ENCODE measurements at regions not wholly inside any gene's neighbourhood (a gene's known extent, or its start where the extent isn't known, plus 50 kb on each side); places are given as distances from the start of the nearest gene placed in this dataset.

DNA sequence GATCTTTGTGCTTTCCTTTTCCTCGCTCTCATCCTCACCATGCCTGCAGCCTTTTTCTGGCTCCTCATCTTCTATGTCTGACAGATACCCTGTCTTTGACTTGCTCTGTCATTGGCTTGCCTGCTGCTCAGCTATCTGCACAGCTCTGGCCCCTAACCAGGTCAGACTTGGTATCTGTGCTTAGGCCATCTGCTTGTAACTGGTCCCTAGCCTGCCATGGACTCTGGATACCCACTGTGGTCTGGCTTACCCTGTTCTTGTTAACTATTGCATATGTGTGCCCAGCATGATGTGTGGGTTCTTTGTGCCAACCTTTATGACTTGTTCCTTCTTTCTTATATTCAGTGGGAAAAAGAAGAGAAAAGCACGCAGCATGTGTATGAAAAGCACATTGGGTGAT lies 109.7 kb upstream of the ROPN1 start:
- Mint-ChIP-seq H3K4me1 (ENCODE audit: low read depth, unreplicated experiment) (no peaks in the 10 kb centered on the region), H3K27ac (ENCODE audit: unreplicated experiment) (no peak overlapping the region), H3K27me3 (ENCODE audit: insufficient read depth, unreplicated experiment) (peaks cover 14% of the 10 kb centered on the region), H3K36me3 (ENCODE audit: insufficient read depth, unreplicated experiment) (no peaks in the 10 kb centered on the region), H3K9me3 (ENCODE audit: unreplicated experiment) (no peaks in the 10 kb centered on the region), H3K4me3 (ENCODE audit: unreplicated experiment) (no peak overlapping the region)
- Histone ChIP-seq H3K36me3 (ENCODE audit: control insufficient read depth, insufficient read depth, low read length) (no peaks in the 10 kb centered on the region), H3K27me3 (replicated peaks; ENCODE audit: control insufficient read depth, insufficient read depth, low read length) (no peaks in the 10 kb centered on the region), H3K4me1 (no peaks in the 10 kb centered on the region), H3K9me3 (no peaks in the 10 kb centered on the region), H3K4me3 (ENCODE audit: low read depth, low read length) (no peak overlapping the region)
- ChIA-PET CTCF (no interaction called here), POLR2A (no interaction called here)
- no peak for DNase-seq
- TF ChIP-seq, protein P1, sequence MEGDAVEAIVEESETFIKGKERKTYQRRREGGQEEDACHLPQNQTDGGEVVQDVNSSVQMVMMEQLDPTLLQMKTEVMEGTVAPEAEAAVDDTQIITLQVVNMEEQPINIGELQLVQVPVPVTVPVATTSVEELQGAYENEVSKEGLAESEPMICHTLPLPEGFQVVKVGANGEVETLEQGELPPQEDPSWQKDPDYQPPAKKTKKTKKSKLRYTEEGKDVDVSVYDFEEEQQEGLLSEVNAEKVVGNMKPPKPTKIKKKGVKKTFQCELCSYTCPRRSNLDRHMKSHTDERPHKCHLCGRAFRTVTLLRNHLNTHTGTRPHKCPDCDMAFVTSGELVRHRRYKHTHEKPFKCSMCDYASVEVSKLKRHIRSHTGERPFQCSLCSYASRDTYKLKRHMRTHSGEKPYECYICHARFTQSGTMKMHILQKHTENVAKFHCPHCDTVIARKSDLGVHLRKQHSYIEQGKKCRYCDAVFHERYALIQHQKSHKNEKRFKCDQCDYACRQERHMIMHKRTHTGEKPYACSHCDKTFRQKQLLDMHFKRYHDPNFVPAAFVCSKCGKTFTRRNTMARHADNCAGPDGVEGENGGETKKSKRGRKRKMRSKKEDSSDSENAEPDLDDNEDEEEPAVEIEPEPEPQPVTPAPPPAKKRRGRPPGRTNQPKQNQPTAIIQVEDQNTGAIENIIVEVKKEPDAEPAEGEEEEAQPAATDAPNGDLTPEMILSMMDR (IDR thresholded peaks at IDR 0.05; ENCODE audit: insufficient read depth in 1 of 2, low read depth in 1 of 2, low read length in 1 of 2, severe bottlenecking in 1 of 2, unreplicated experiment in 1 of 2): no peak
- intact Hi-C loops (cut with micrococcal nuclease; ENCODE audit: unreplicated experiment): no loop called here
- no TSS peak for BruUV-seq (replicated peaks)

DNA sequence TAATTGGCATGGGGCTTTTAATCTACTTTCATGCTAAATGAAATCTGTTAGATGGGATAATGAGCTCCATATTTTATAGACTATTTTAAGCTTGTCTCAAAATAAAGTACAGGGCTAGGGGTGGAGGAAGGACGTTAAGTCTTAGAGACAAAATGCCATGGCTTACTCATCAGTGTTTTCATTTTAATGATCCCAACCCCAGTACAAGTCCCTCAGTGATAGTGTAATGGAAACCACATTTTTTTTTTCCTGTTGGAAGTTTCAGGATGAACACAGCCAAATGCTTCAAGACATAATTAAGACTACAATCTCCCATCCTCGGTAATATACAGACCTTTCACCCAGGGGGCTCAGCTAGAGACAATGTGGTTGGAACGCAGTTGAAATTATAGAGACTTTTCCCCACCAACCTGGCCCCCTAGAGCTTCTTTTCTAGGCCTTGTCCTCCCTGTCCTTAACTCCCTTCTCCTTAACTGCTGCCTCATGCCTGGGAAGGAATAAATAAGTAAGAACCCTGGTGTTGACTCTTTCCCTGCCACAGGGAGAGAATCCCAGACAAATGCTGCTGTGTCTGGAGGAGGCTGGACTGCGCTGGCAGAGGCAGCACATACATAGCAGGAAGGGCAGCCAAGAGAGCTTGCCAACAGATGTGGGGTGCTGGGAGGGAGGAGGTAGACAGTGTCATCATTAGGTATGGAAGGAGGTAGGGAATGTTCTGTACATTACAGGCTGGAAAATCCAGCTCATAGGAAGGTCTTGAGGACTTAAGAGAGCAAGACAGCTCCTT lies 115.4 kb upstream of the ROPN1 start:
- intact Hi-C loops (cut with micrococcal nuclease; ENCODE audit: unreplicated experiment): no loop called here
- Histone ChIP-seq H3K9me3 (no peaks in the 10 kb centered on the region), H3K4me3 (ENCODE audit: low read depth, low read length) (no peak overlapping the region), H3K4me1 (no peaks in the 10 kb centered on the region), H3K36me3 (ENCODE audit: control insufficient read depth, insufficient read depth, low read length) (no peaks in the 10 kb centered on the region), H3K27me3 (replicated peaks; ENCODE audit: control insufficient read depth, insufficient read depth, low read length) (no peaks in the 10 kb centered on the region)
- no peak overlapping the region for H3K27ac Mint-ChIP-seq (ENCODE audit: unreplicated experiment)
- DNase-seq: no peak
- H3K27me3 Mint-ChIP-seq (ENCODE audit: insufficient read depth, unreplicated experiment): no peaks in the 10 kb centered on the region
- ChIA-PET POLR2A (no interaction called here), CTCF (no interaction called here)
- H3K4me3 Mint-ChIP-seq (ENCODE audit: unreplicated experiment): no peak overlapping the region
- no TSS peak for BruUV-seq (replicated peaks)
- TF ChIP-seq, protein P1 (IDR thresholded peaks at IDR 0.05; ENCODE audit: insufficient read depth in 1 of 2, low read depth in 1 of 2, low read length in 1 of 2, severe bottlenecking in 1 of 2, unreplicated experiment in 1 of 2): no peak
- no peaks in the 10 kb centered on the region for H3K9me3 Mint-ChIP-seq (ENCODE audit: unreplicated experiment)
- no peaks in the 10 kb centered on the region for H3K4me1 Mint-ChIP-seq (ENCODE audit: low read depth, unreplicated experiment)
- H3K36me3 Mint-ChIP-seq (ENCODE audit: insufficient read depth, unreplicated experiment): no peaks in the 10 kb centered on the region

DNA sequence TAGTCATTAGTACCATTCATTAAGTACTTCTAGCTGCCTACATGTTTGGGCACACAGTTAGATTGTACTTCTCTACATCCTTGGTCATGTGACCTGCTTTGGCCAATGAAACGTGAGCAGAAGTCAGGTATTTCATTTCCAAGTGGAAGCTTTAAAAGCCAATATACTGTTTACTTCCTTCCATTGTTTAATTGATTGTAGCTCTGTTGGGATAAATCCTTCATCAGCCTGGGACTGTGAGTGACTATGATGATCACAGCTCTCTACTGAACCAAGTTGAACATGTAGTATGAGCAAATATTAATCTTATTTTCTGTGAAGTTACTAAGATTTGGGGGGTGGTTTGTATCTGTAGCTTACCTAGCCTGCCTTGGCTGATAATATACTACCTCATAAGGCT lies 116.5 kb upstream of the ROPN1 start:
- Mint-ChIP-seq H3K27me3 (ENCODE audit: insufficient read depth, unreplicated experiment) (peaks cover 3% of the 10 kb centered on the region), H3K36me3 (ENCODE audit: insufficient read depth, unreplicated experiment) (no peaks in the 10 kb centered on the region), H3K4me3 (ENCODE audit: unreplicated experiment) (no peak overlapping the region), H3K27ac (ENCODE audit: unreplicated experiment) (no peak overlapping the region), H3K4me1 (ENCODE audit: low read depth, unreplicated experiment) (no peaks in the 10 kb centered on the region), H3K9me3 (ENCODE audit: unreplicated experiment) (no peaks in the 10 kb centered on the region)
- no peaks in the 10 kb centered on the region for H3K4me1 ChIP-seq
- H3K27me3 ChIP-seq (replicated peaks; ENCODE audit: control insufficient read depth, insufficient read depth, low read length): no peaks in the 10 kb centered on the region
- no TSS peak for BruUV-seq (replicated peaks)
- intact Hi-C loops (cut with micrococcal nuclease; ENCODE audit: unreplicated experiment): no loop called here
- no peak overlapping the region for H3K4me3 ChIP-seq (ENCODE audit: low read depth, low read length)
- no peaks in the 10 kb centered on the region for H3K36me3 ChIP-seq (ENCODE audit: control insufficient read depth, insufficient read depth, low read length)
- no peak for DNase-seq
- H3K9me3 ChIP-seq: no peaks in the 10 kb centered on the region
- CTCF ChIA-PET: no interaction called here
- TF ChIP-seq, protein P1 (IDR thresholded peaks at IDR 0.05; ENCODE audit: insufficient read depth in 1 of 2, low read depth in 1 of 2, low read length in 1 of 2, severe bottlenecking in 1 of 2, unreplicated experiment in 1 of 2): no peak
- POLR2A ChIA-PET: no interaction called here
